ENCODE measurements at regions not wholly inside any gene's neighbourhood (a gene's known extent, or its start where the extent isn't known, plus 50 kb on each side); places are given as distances from the start of the nearest gene placed in this dataset.
A peak's percentile ranks its signal among the peaks of the same experiment; 100 is the strongest.

- TF ChIP-seq EZH2 (IDR thresholded peaks at IDR 0.05; ENCODE audit: low read length, missing control alignments), result no peak
- no peaks in the 10 kb centered on the region for H3K79me2 ChIP-seq (ENCODE audit: control insufficient read depth, insufficient read depth, low read length)
- no peak overlapping the region for H3K9ac ChIP-seq (ENCODE audit: insufficient read depth, low read length)
- H3K9me3 ChIP-seq (ENCODE audit: control insufficient read depth, insufficient read depth, low read depth, low read length), result no peaks in the 10 kb centered on the region
- DNase-seq (ENCODE audit: low read depth in 2 of 2), result no peak
- no peak overlapping the region for H3K4me3 ChIP-seq (replicated peaks in 1 of 4; ENCODE audit: control extremely low read depth in 1 of 4, insufficient read depth in 1 of 4, low read depth in 3 of 4, low read length in 4 of 4)
- H3K27me3 ChIP-seq (ENCODE audit: control insufficient read depth, insufficient read depth, low read length), result no peaks in the 10 kb centered on the region
- no peaks in the 10 kb centered on the region for H4K20me1 ChIP-seq (ENCODE audit: control insufficient read depth, extremely low read depth, insufficient read depth, low read length)
- H2AFZ ChIP-seq (ENCODE audit: low read length), result peak overlapping the region; percentile 35
- H3K36me3 ChIP-seq (ENCODE audit: control insufficient read depth, insufficient read depth, low read length), result no peaks in the 10 kb centered on the region
- H3K4me1 ChIP-seq (ENCODE audit: control insufficient read depth, extremely low read depth, insufficient read depth, low read length), result no peaks in the 10 kb centered on the region
- no peak overlapping the region for H3K27ac ChIP-seq (ENCODE audit: insufficient read depth, low read length)
- no peak overlapping the region for H3K4me2 ChIP-seq (ENCODE audit: extremely low read depth, insufficient read depth, low read length)
These were observed 94.3 kb upstream of the PDE3A start for GRCh38 chr12:20274008-20274407.

- H3K4me3 ChIP-seq (replicated peaks in 1 of 4; ENCODE audit: control extremely low read depth in 1 of 4, insufficient read depth in 1 of 4, low read depth in 3 of 4, low read length in 4 of 4), result no peak overlapping the region
- H3K27me3 ChIP-seq (ENCODE audit: control insufficient read depth, insufficient read depth, low read length), result no peaks in the 10 kb centered on the region
- no peaks in the 10 kb centered on the region for H3K4me1 ChIP-seq (ENCODE audit: control insufficient read depth, extremely low read depth, insufficient read depth, low read length)
- H3K36me3 ChIP-seq (ENCODE audit: control insufficient read depth, insufficient read depth, low read length), result no peaks in the 10 kb centered on the region
- no peak overlapping the region for H2AFZ ChIP-seq (ENCODE audit: low read length)
- H4K20me1 ChIP-seq (ENCODE audit: control insufficient read depth, extremely low read depth, insufficient read depth, low read length), result no peaks in the 10 kb centered on the region
- TF ChIP-seq, protein P1, sequence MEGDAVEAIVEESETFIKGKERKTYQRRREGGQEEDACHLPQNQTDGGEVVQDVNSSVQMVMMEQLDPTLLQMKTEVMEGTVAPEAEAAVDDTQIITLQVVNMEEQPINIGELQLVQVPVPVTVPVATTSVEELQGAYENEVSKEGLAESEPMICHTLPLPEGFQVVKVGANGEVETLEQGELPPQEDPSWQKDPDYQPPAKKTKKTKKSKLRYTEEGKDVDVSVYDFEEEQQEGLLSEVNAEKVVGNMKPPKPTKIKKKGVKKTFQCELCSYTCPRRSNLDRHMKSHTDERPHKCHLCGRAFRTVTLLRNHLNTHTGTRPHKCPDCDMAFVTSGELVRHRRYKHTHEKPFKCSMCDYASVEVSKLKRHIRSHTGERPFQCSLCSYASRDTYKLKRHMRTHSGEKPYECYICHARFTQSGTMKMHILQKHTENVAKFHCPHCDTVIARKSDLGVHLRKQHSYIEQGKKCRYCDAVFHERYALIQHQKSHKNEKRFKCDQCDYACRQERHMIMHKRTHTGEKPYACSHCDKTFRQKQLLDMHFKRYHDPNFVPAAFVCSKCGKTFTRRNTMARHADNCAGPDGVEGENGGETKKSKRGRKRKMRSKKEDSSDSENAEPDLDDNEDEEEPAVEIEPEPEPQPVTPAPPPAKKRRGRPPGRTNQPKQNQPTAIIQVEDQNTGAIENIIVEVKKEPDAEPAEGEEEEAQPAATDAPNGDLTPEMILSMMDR (conservative IDR thresholded peaks at IDR 0.05 in 1 of 2, IDR thresholded peaks at IDR 0.05 in 1 of 2; ENCODE audit: low read depth in 1 of 2, low read length in 2 of 2), result no peak
- TF ChIP-seq EZH2 (IDR thresholded peaks at IDR 0.05; ENCODE audit: low read length, missing control alignments), result no peak
- no peak for DNase-seq (ENCODE audit: low read depth in 2 of 2)
- no peak overlapping the region for H3K4me2 ChIP-seq (ENCODE audit: extremely low read depth, insufficient read depth, low read length)
- H3K9me3 ChIP-seq (ENCODE audit: control insufficient read depth, insufficient read depth, low read depth, low read length), result no peaks in the 10 kb centered on the region
- no peak overlapping the region for H3K9ac ChIP-seq (ENCODE audit: insufficient read depth, low read length)
- no peaks in the 10 kb centered on the region for H3K79me2 ChIP-seq (ENCODE audit: control insufficient read depth, insufficient read depth, low read length)
- no peak overlapping the region for H3K27ac ChIP-seq (ENCODE audit: insufficient read depth, low read length)
These were observed 90.1 kb upstream of the PDE3A start for GRCh38 chr12:20278276-20278675.

GRCh38 chr12:20280515-20280914, 87.8 kb upstream of the PDE3A start:
- no peak for TF ChIP-seq EZH2 (IDR thresholded peaks at IDR 0.05; ENCODE audit: low read length, missing control alignments)
- TF ChIP-seq, protein P1 (conservative IDR thresholded peaks at IDR 0.05 in 1 of 2, IDR thresholded peaks at IDR 0.05 in 1 of 2; ENCODE audit: low read depth in 1 of 2, low read length in 2 of 2), result no peak
- H3K79me2 ChIP-seq (ENCODE audit: control insufficient read depth, insufficient read depth, low read length), result no peaks in the 10 kb centered on the region
- DNase-seq (ENCODE audit: low read depth in 2 of 2), result peak in 1 of 2 donors; percentile 33
- no peaks in the 10 kb centered on the region for H3K36me3 ChIP-seq (ENCODE audit: control insufficient read depth, insufficient read depth, low read length)
- no peak overlapping the region for H3K4me2 ChIP-seq (ENCODE audit: extremely low read depth, insufficient read depth, low read length)
- no peak overlapping the region for H3K27ac ChIP-seq (ENCODE audit: insufficient read depth, low read length)
- no peaks in the 10 kb centered on the region for H3K4me1 ChIP-seq (ENCODE audit: control insufficient read depth, extremely low read depth, insufficient read depth, low read length)
- H2AFZ ChIP-seq (ENCODE audit: low read length), result no peak overlapping the region
- H4K20me1 ChIP-seq (ENCODE audit: control insufficient read depth, extremely low read depth, insufficient read depth, low read length), result no peaks in the 10 kb centered on the region
- H3K27me3 ChIP-seq (ENCODE audit: control insufficient read depth, insufficient read depth, low read length), result no peaks in the 10 kb centered on the region
- H3K4me3 ChIP-seq (replicated peaks in 1 of 4; ENCODE audit: control extremely low read depth in 1 of 4, insufficient read depth in 1 of 4, low read depth in 3 of 4, low read length in 4 of 4), result no peak overlapping the region
- no peaks in the 10 kb centered on the region for H3K9me3 ChIP-seq (ENCODE audit: control insufficient read depth, insufficient read depth, low read depth, low read length)
- H3K9ac ChIP-seq (ENCODE audit: insufficient read depth, low read length), result no peak overlapping the region

All from fibroblast of lung (primary cell).